ENCODE measurements at regions not wholly inside any gene's neighbourhood (a gene's known extent, or its start where the extent isn't known, plus 50 kb on each side); places are given as distances from the start of the nearest gene placed in this dataset.

DNA sequence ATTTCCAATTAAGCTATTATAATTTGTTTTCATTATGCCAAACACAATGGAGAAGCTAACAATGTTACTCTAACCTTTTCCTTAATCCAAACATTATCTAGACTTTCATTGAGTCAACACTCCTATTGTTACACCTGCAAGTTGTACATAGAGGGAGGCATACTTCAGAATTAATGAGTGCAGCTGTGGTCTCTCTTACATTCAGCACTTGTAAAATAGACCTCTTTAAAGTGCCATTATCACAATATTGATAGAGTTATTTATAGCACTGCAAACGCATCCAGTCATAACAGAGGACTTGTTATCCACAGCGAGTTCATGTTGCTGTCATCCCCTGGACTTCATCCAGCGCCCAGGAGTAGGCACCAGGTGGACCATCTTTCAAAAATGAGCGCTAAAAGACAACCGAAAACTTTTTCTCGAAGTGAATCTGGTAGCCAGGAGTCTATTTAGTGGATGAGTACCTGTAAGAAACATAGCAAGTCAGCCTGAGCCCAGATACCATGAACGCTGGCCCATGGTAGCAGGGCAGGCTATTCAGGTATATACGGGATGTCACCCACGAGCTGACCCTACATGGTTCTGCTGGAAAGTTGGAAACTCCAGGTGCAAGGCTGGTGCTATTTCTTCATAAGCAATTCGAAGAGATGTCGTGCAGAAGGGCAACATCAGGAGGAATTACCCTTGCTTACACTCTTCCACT is 70.6 kb upstream of the NFIA start:
- TF ChIP-seq, protein P1, sequence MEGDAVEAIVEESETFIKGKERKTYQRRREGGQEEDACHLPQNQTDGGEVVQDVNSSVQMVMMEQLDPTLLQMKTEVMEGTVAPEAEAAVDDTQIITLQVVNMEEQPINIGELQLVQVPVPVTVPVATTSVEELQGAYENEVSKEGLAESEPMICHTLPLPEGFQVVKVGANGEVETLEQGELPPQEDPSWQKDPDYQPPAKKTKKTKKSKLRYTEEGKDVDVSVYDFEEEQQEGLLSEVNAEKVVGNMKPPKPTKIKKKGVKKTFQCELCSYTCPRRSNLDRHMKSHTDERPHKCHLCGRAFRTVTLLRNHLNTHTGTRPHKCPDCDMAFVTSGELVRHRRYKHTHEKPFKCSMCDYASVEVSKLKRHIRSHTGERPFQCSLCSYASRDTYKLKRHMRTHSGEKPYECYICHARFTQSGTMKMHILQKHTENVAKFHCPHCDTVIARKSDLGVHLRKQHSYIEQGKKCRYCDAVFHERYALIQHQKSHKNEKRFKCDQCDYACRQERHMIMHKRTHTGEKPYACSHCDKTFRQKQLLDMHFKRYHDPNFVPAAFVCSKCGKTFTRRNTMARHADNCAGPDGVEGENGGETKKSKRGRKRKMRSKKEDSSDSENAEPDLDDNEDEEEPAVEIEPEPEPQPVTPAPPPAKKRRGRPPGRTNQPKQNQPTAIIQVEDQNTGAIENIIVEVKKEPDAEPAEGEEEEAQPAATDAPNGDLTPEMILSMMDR (IDR thresholded peaks at IDR 0.05), result no peak
- no peak for TF ChIP-seq POLR2A (IDR thresholded peaks at IDR 0.05)
- TF ChIP-seq EP300 (IDR thresholded peaks at IDR 0.05), result no peak

All from tibial nerve (tissue), 4 donors.